ENCODE measurements at regions not wholly inside any gene's neighbourhood (a gene's known extent, or its start where the extent isn't known, plus 50 kb on each side); places are given as distances from the start of the nearest gene placed in this dataset.

DNA sequence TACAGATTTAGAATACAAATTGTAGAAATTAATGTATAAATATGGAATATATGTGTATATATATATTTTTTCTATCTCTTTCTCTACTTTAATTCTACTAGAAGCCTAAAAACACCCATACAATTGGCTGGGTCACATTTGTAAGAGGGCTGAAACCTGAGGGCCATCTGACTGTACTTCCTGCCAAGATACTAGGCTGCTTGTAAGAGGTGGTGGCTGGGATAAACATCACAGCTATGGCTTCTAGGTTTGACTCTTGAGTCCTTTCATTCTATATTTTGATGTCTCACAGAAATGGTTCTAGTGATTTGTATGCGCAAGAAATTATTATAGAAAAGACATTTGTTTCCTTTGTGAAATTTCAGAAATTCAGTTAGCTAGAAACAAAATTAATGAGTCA, 1155.2 kb upstream of the B3GALT2 start:
- no peak for TF ChIP-seq POLR2A (IDR thresholded peaks at IDR 0.05; ENCODE audit: low read depth, low read length)
- TF ChIP-seq POLR2AphosphoS5 (IDR thresholded peaks at IDR 0.05; ENCODE audit: low read depth, low read length) = no peak
- no peak for TF ChIP-seq SPI1 (IDR thresholded peaks at IDR 0.05; ENCODE audit: low read depth, low read length)
